ENCODE measurements at regions not wholly inside any gene's neighbourhood (a gene's known extent, or its start where the extent isn't known, plus 50 kb on each side); places are given as distances from the start of the nearest gene placed in this dataset.

GRCh38 chr14:101508948-101509729, 52.2 kb upstream of the DIO3 start:
- TF ChIP-seq JUND (IDR thresholded peaks at IDR 0.05; ENCODE audit: low read depth), result no peak
- in situ Hi-C loops (cut with HindIII; ENCODE audit: low pct_unique_long_range_greater_than_20kb, low sequenced_read_pairs), result no loop called here
- no peak for DNase-seq (ENCODE audit: low read depth in 1 of 2, low spot score in 1 of 2)

GRCh38 chr14:101509730-101510371, 51.4 kb upstream of the DIO3 start:
- in situ Hi-C loops (cut with HindIII; ENCODE audit: low pct_unique_long_range_greater_than_20kb, low sequenced_read_pairs), result no loop called here
- no peak for TF ChIP-seq JUND (IDR thresholded peaks at IDR 0.05; ENCODE audit: low read depth)
- DNase-seq (ENCODE audit: low read depth in 1 of 2, low spot score in 1 of 2), result no peak

GRCh38 chr14:101511199-101511598, 50.1 kb upstream of the DIO3 start:
- TF ChIP-seq JUND (IDR thresholded peaks at IDR 0.05; ENCODE audit: low read depth), result no peak
- DNase-seq (ENCODE audit: low read depth in 1 of 2, low spot score in 1 of 2), result no peak
- in situ Hi-C loops (cut with HindIII; ENCODE audit: low pct_unique_long_range_greater_than_20kb, low sequenced_read_pairs), result no loop called here
